HEK293 (cell line): ENCODE measurements at regions not wholly inside any gene's neighbourhood (a gene's known extent, or its start where the extent isn't known, plus 50 kb on each side); places are given as distances from the start of the nearest gene placed in this dataset.

Experiments
- CTCF ChIA-PET: fragments of 350-600 bp; formaldehyde crosslinking; extraction: SDS; loops from one replicate; lab custom pipeline; 2021; ENCODE audit warnings: antibody characterized with exemption; lab: Yijun Ruan, JAX
- POLR2A ChIA-PET: fragments of 300-600 bp; formaldehyde crosslinking; extraction: SDS; loops from one replicate; lab custom pipeline; 2020; ENCODE audit warnings: antibody characterized with exemption, inconsistent platforms; lab: Yijun Ruan, JAX
- H3K27ac ChIP-seq: fragments of 200-500 bp; sonication (Bioruptor generic); 2 replicates; pipeline ENCODE4 v1.5.1; 2014; ENCODE audit warnings: low read depth, low read length, control low read depth, inconsistent platforms; ENCODE audit errors: extremely low read depth
- H3K36me3 ChIP-seq, 2 experiments: fragments of 200-500 bp in 1 of 2; sonication (Bioruptor generic) in 1 of 2; 1 replicate in 1 of 2; 2 replicates in 1 of 2; pipeline ENCODE4 v1.5.1; 2014 to 2017; ENCODE audit warnings: inconsistent platforms in 2 of 2, low read length in 2 of 2; ENCODE audit not compliant: control insufficient read depth in 2 of 2, insufficient read depth in 1 of 2
- H3K4me1 ChIP-seq: fragments of 200-500 bp; sonication (Bioruptor generic); 2 replicates; pipeline ENCODE4 v1.5.1; 2014; ENCODE audit warnings: mild to moderate bottlenecking, low read length, inconsistent platforms; ENCODE audit not compliant: control insufficient read depth, insufficient read depth
- H3K4me3 ChIP-seq: 2 replicates; pipeline ENCODE4 v1.5.1; 2011; ENCODE audit warnings: low read depth, mild to moderate bottlenecking, control low read depth, low read length, moderate library complexity
- H3K9me3 ChIP-seq: fragments of 200-500 bp; sonication (Bioruptor generic); 2 replicates; pipeline ENCODE4 v1.5.1; 2014; ENCODE audit warnings: low read depth, low read length, inconsistent platforms; ENCODE audit not compliant: control insufficient read depth, insufficient read depth
- BCL11A ChIP-seq: fragments of 450-650 bp; formaldehyde crosslinking; IDR thresholded peaks from 2 replicates; pipeline ENCODE4 v1.5.1; 2016; ENCODE audit warnings: low read depth, missing biosample characterization, missing genetic modification characterization
- KLF9 ChIP-seq: fragments of 450-650 bp; formaldehyde crosslinking; IDR thresholded peaks from 2 replicates; pipeline ENCODE4 v1.5.1; 2016; ENCODE audit warnings: missing biosample characterization, missing genetic modification characterization, low read depth
- MYNN ChIP-seq: fragments of 450-650 bp; formaldehyde crosslinking; IDR thresholded peaks from 2 replicates; pipeline ENCODE4 v1.5.1; 2016; ENCODE audit warnings: missing biosample characterization, missing genetic modification characterization, borderline replicate concordance
- OSR2 ChIP-seq: fragments of 450-650 bp; formaldehyde crosslinking; IDR thresholded peaks from 2 replicates; pipeline ENCODE4 v1.5.1; 2016; ENCODE audit warnings: missing biosample characterization, missing genetic modification characterization
- SCRT1 ChIP-seq: fragments of 450-650 bp; formaldehyde crosslinking; IDR thresholded peaks from 2 replicates; pipeline ENCODE4 v1.5.1; 2016; ENCODE audit warnings: missing biosample characterization, missing genetic modification characterization, borderline replicate concordance
- ZBTB20 ChIP-seq: fragments of 450-650 bp; formaldehyde crosslinking; IDR thresholded peaks from 2 replicates; pipeline ENCODE4 v1.5.1; 2016; ENCODE audit warnings: missing biosample characterization, missing genetic modification characterization
- ZBTB21 ChIP-seq: fragments of 450-650 bp; formaldehyde crosslinking; IDR thresholded peaks from 2 replicates; pipeline ENCODE4 v1.5.1; 2017; ENCODE audit warnings: missing biosample characterization, missing genetic modification characterization
- ZFP37 ChIP-seq: fragments of 450-650 bp; formaldehyde crosslinking; IDR thresholded peaks from 2 replicates; pipeline ENCODE4 v1.5.1; 2016; ENCODE audit warnings: missing biosample characterization, missing genetic modification characterization
- ZFP69B ChIP-seq: fragments of 450-650 bp; formaldehyde crosslinking; IDR thresholded peaks from 2 replicates; pipeline ENCODE4 v1.5.1; 2016; ENCODE audit warnings: missing biosample characterization, missing genetic modification characterization
- ZNF10 ChIP-seq: fragments of 450-650 bp; formaldehyde crosslinking; IDR thresholded peaks from 2 replicates; pipeline ENCODE4 v1.5.1; 2017; ENCODE audit warnings: missing biosample characterization, missing genetic modification characterization
- ZNF140 ChIP-seq: fragments of 450-650 bp; formaldehyde crosslinking; IDR thresholded peaks from 2 replicates; pipeline ENCODE4 v1.5.1; 2016; ENCODE audit warnings: missing biosample characterization, missing genetic modification characterization
- ZNF169 ChIP-seq: fragments of 450-650 bp; formaldehyde crosslinking; IDR thresholded peaks from 2 replicates; pipeline ENCODE4 v1.5.1; 2016; ENCODE audit warnings: missing biosample characterization, missing genetic modification characterization
- ZNF211 ChIP-seq: fragments of 450-650 bp; formaldehyde crosslinking; IDR thresholded peaks from 2 replicates; pipeline ENCODE4 v1.5.1; 2016; ENCODE audit warnings: low read depth, missing biosample characterization, missing genetic modification characterization
- ZNF214 ChIP-seq: fragments of 450-650 bp; formaldehyde crosslinking; IDR thresholded peaks from 2 replicates; pipeline ENCODE4 v1.5.1; 2017; ENCODE audit warnings: missing biosample characterization, mild to moderate bottlenecking, missing genetic modification characterization, borderline replicate concordance
- ZNF221 ChIP-seq: fragments of 450-650 bp; formaldehyde crosslinking; IDR thresholded peaks from 2 replicates; pipeline ENCODE4 v1.5.1; 2017; ENCODE audit warnings: missing biosample characterization, missing genetic modification characterization, borderline replicate concordance
- ZNF24 ChIP-seq: fragments of 450-650 bp; formaldehyde crosslinking; IDR thresholded peaks from 2 replicates; pipeline ENCODE4 v1.5.1; 2016; ENCODE audit warnings: missing biosample characterization, missing genetic modification characterization
- ZNF391 ChIP-seq: fragments of 450-650 bp; formaldehyde crosslinking; IDR thresholded peaks from 2 replicates; pipeline ENCODE4 v1.5.1; 2016; ENCODE audit warnings: low read depth, missing biosample characterization, missing genetic modification characterization, borderline replicate concordance
- ZNF416 ChIP-seq: fragments of 450-650 bp; formaldehyde crosslinking; IDR thresholded peaks from 2 replicates; pipeline ENCODE4 v1.5.1; 2016; ENCODE audit warnings: missing biosample characterization, missing genetic modification characterization
- ZNF423 ChIP-seq: fragments of 450-650 bp; formaldehyde crosslinking; IDR thresholded peaks from 2 replicates; pipeline ENCODE4 v1.5.1; 2016; ENCODE audit warnings: missing biosample characterization, missing genetic modification characterization
- ZNF426 ChIP-seq: fragments of 450-650 bp; formaldehyde crosslinking; IDR thresholded peaks from 2 replicates; pipeline ENCODE4 v1.5.1; 2017; ENCODE audit warnings: missing biosample characterization, missing genetic modification characterization, mild to moderate bottlenecking, inconsistent platforms, moderate library complexity
- ZNF530 ChIP-seq: fragments of 450-650 bp; formaldehyde crosslinking; IDR thresholded peaks from 2 replicates; pipeline ENCODE4 v1.5.1; 2016; ENCODE audit warnings: low read depth, missing biosample characterization, missing genetic modification characterization
- ZNF549 ChIP-seq: fragments of 450-650 bp; IDR thresholded peaks from 2 replicates; pipeline ENCODE4 v1.5.1; 2018; ENCODE audit warnings: missing biosample characterization, missing genetic modification characterization, mild to moderate bottlenecking, inconsistent platforms, moderate library complexity
- ZNF560 ChIP-seq: fragments of 450-650 bp; formaldehyde crosslinking; IDR thresholded peaks from 2 replicates; pipeline ENCODE4 v1.5.1; 2017; ENCODE audit warnings: missing biosample characterization, missing genetic modification characterization, borderline replicate concordance
- ZNF623 ChIP-seq: fragments of 450-650 bp; formaldehyde crosslinking; IDR thresholded peaks from 2 replicates; pipeline ENCODE4 v1.5.1; 2016; ENCODE audit warnings: missing biosample characterization, missing genetic modification characterization
- ZNF707 ChIP-seq: fragments of 450-650 bp; formaldehyde crosslinking; IDR thresholded peaks from 2 replicates; pipeline ENCODE4 v1.5.1; 2016; ENCODE audit warnings: missing biosample characterization, missing genetic modification characterization
- ZNF843 ChIP-seq: fragments of 450-650 bp; formaldehyde crosslinking; IDR thresholded peaks from 2 replicates; pipeline ENCODE4 v1.5.1; 2016; ENCODE audit warnings: missing biosample characterization, missing genetic modification characterization
- TF ChIP-seq, protein P1 (sequence below): fragments of 450-650 bp; formaldehyde crosslinking; IDR thresholded peaks from 2 replicates; pipeline ENCODE4 v1.5.1; 2016; ENCODE audit warnings: missing biosample characterization, missing genetic modification characterization
- TF ChIP-seq, protein P2 (sequence below): fragments of 450-650 bp; formaldehyde crosslinking; IDR thresholded peaks from 2 replicates; pipeline ENCODE4 v1.5.1; 2017; ENCODE audit warnings: missing biosample characterization, missing genetic modification characterization

DNA sequence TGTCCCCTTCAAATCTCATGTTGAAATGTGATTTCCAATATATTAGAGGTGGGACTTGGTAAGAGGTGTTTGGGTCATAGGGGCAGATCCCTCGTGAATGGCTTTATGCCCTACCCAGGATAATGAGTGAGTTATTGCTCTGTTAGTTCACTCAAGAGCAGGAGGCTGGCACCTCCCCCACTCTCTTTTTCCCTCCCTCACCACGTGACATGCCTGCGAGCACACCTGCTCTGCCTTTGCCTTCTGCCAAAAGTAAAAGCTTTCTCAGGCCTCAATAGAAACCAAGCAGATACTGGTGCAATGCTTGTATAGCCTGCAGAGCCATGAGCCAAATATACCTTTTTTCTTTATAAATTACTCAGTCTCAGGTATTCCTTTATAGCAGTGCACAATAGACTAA is 286.3 kb upstream of the UGT8 start:
- CTCF ChIA-PET = interaction anchor here (0.6 kb wide), 1 partner anchor 381 kb away, joined by 5 read pairs; no protein-coding TSS in a partner anchor
- no peaks in the 10 kb centered on the region for H3K9me3 ChIP-seq

DNA sequence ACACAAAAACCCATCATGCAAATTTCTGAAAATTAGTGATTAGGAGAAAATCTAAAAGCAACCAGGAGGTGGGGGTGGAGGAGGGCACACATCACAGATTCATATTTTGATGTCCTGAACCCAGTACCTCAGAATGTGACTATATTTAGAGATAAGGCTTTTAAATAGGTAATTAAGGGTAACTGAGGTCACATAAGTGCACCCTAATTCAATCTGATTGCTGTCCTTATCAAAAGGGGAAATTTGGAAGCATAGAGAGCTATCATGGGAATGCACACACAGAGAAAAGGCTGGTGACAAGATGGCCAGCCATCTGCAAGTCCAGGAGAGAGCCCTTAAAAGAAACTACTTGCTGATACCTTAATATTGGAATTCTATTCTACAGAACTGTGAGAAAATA is 281.8 kb upstream of the UGT8 start:
- Histone ChIP-seq H3K4me3 (no peak overlapping the region), H3K36me3 (no peaks in the 10 kb centered on the region), H3K4me1 (no peaks in the 10 kb centered on the region), H3K9me3 (no peaks in the 10 kb centered on the region), H3K27ac (no peak overlapping the region)
- ChIA-PET CTCF (interaction anchor here (0.9 kb wide), 1 partner anchor 137 kb away, joined by 3 read pairs; no protein-coding TSS in a partner anchor), POLR2A (no interaction called here)
- TF ChIP-seq ZNF140 (tag by site-specific recombination) (no peak), ZNF221 (no peak), OSR2 (tag by site-specific recombination) (no peak)

More for the DNA sequence above, 286.3 kb upstream of the UGT8 start:
- TF ChIP-seq ZNF416 (no peak), ZNF391 (tag by site-specific recombination) (no peak), KLF9 (no peak), SCRT1 (tag by site-specific recombination) (no peak), ZNF843 (tag by site-specific recombination) (no peak), ZNF214 (tag by site-specific recombination) (no peak)
- TF ChIP-seq, protein P1, sequence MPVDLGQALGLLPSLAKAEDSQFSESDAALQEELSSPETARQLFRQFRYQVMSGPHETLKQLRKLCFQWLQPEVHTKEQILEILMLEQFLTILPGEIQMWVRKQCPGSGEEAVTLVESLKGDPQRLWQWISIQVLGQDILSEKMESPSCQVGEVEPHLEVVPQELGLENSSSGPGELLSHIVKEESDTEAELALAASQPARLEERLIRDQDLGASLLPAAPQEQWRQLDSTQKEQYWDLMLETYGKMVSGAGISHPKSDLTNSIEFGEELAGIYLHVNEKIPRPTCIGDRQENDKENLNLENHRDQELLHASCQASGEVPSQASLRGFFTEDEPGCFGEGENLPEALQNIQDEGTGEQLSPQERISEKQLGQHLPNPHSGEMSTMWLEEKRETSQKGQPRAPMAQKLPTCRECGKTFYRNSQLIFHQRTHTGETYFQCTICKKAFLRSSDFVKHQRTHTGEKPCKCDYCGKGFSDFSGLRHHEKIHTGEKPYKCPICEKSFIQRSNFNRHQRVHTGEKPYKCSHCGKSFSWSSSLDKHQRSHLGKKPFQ (tag by site-specific recombination) = no peak
- TF ChIP-seq, all 188 proteins: peak for 0
- H3K4me3 ChIP-seq = no peak overlapping the region
- H3K27ac ChIP-seq = no peak overlapping the region
- no peaks in the 10 kb centered on the region for H3K36me3 ChIP-seq
- POLR2A ChIA-PET = no interaction called here
- H3K4me1 ChIP-seq = no peaks in the 10 kb centered on the region

DNA sequence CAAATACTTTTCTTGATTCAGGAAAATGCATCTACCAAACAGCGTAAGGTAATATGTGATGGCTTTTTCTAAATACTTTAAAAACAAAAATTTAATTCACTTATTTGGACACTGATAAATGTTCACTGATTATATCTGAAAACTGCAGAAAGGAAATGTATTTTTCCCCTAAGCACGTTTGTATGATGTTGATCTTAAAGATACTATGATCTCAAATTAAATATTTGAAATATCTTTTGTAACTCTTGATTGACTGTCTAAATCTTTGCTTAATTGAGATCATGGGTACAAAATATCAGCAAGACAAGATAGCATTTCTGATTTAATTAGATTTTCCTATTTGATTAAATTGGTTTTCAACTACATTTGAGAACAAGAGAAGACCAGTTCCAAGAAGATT is 281.0 kb upstream of the UGT8 start:
- Histone ChIP-seq H3K4me3 (no peak overlapping the region), H3K4me1 (no peaks in the 10 kb centered on the region), H3K36me3 (no peaks in the 10 kb centered on the region), H3K9me3 (no peaks in the 10 kb centered on the region), H3K27ac (no peak overlapping the region)
- CTCF ChIA-PET = no interaction called here
- POLR2A ChIA-PET = no interaction called here
- no peak for TF ChIP-seq ZNF707
- no peak for TF ChIP-seq ZNF530 (tag by site-specific recombination)
- TF ChIP-seq ZNF24 (tag by site-specific recombination) = no peak
- TF ChIP-seq ZNF549 (tag by site-specific recombination) = no peak
- no peak for TF ChIP-seq BCL11A (tag by site-specific recombination)
- TF ChIP-seq ZNF623 (tag by site-specific recombination) = no peak

DNA sequence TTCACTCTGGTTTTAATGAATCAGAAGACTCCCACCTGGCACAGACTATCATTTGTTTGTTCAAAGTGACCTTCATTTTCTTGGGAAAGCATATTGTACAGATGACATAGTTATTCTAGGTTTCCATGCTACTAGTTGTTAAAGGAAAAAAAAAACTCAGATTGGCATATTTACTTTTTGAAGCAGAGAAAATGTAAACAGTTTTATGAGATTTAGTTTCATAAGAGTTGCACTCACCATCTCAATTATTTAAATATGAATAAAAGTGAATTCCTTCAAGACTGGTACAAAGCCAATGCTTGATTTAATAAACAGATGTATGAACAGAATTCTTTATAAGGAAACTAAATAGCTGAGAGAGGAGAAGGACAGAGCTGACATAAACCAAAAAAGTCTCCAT is 280.3 kb upstream of the UGT8 start:
- Histone ChIP-seq H3K9me3 (no peaks in the 10 kb centered on the region), H3K4me1 (no peaks in the 10 kb centered on the region), H3K36me3 (no peaks in the 10 kb centered on the region), H3K27ac (no peak overlapping the region), H3K4me3 (no peak overlapping the region)
- ChIA-PET POLR2A (no interaction called here), CTCF (interaction anchor here (0.6 kb wide), 1 partner anchor 442 kb away, joined by 3 read pairs; no protein-coding TSS in a partner anchor)
- TF ChIP-seq ZFP69B (tag by site-specific recombination) (no peak), ZNF211 (tag by site-specific recombination) (no peak), ZNF560 (no peak), ZBTB20 (tag by site-specific recombination) (no peak), ZNF426 (tag by site-specific recombination) (no peak), ZFP37 (tag by site-specific recombination) (no peak), ZNF10 (tag by site-specific recombination) (no peak), ZNF169 (tag by site-specific recombination) (no peak), ZNF24 (tag by site-specific recombination) (no peak), ZNF423 (no peak), MYNN (tag by site-specific recombination) (no peak), ZBTB21 (tag by site-specific recombination) (no peak)
- TF ChIP-seq, protein P2, sequence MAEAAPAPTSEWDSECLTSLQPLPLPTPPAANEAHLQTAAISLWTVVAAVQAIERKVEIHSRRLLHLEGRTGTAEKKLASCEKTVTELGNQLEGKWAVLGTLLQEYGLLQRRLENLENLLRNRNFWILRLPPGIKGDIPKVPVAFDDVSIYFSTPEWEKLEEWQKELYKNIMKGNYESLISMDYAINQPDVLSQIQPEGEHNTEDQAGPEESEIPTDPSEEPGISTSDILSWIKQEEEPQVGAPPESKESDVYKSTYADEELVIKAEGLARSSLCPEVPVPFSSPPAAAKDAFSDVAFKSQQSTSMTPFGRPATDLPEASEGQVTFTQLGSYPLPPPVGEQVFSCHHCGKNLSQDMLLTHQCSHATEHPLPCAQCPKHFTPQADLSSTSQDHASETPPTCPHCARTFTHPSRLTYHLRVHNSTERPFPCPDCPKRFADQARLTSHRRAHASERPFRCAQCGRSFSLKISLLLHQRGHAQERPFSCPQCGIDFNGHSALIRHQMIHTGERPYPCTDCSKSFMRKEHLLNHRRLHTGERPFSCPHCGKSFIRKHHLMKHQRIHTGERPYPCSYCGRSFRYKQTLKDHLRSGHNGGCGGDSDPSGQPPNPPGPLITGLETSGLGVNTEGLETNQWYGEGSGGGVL (tag by site-specific recombination) = no peak
